GM18499 (cell line): ENCODE measurements at regions not wholly inside any gene's neighbourhood (a gene's known extent, or its start where the extent isn't known, plus 50 kb on each side); places are given as distances from the start of the nearest gene placed in this dataset.
"Not testable (repeated sequence)": the region's sequence is repeated elsewhere in the genome, so short reads cannot be mapped to it uniquely, and the experiment has no call there.

Experiments used
- ATAC-seq: cut with Tn5 transposase; IDR thresholded peaks from one replicate; pipeline ENCODE4 v1.9.1; 2021; ENCODE audit warnings: moderate number of reproducible peaks; ENCODE audit not compliant: insufficient read depth, unreplicated experiment

DNA sequence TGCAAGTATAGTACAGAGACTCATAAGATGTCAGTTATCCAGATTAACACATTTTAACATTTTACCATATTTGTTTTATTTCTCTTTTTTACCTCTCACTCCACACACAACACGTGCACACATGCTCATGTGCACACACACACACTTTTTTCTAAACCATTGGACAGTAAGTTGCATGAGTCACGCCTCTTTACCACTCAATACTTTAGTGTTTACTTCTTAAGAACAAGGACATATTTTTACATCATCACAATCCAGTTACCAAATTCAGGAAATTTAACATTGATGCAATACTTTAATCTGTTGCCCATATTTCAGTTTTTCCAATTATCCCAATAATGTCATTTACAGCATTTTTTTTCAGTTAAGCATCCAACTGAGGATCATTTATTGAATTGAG is 109.0 kb downstream of the RIN2 start:
- ATAC-seq, result no peak

GRCh38 chr20:19867940-19868371 is 109.9 kb downstream of the RIN2 start:
- ATAC-seq, result no peak

DNA sequence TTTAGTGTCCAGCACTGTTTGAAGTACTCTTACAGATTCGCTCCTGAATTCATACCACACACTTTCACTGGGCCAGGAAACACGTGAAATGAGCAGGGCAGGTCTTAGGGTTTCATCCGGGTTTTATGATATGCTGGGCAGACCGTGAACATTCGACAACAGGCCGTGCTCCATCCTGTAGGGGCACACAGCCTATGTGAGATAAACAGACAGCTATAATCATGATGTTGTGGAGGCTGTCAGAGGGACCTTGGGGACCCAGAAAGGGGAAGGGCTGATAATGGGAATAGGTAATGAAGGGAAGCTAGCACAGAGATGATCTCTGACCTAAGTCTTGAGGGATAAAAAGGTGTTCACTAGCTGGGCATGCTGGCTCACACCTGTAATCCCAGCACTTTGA is 110.4 kb downstream of the RIN2 start:
- ATAC-seq, result no peak

GRCh38 chr20:19872001-19872400 is 113.9 kb downstream of the RIN2 start:
- no peak for ATAC-seq

DNA sequence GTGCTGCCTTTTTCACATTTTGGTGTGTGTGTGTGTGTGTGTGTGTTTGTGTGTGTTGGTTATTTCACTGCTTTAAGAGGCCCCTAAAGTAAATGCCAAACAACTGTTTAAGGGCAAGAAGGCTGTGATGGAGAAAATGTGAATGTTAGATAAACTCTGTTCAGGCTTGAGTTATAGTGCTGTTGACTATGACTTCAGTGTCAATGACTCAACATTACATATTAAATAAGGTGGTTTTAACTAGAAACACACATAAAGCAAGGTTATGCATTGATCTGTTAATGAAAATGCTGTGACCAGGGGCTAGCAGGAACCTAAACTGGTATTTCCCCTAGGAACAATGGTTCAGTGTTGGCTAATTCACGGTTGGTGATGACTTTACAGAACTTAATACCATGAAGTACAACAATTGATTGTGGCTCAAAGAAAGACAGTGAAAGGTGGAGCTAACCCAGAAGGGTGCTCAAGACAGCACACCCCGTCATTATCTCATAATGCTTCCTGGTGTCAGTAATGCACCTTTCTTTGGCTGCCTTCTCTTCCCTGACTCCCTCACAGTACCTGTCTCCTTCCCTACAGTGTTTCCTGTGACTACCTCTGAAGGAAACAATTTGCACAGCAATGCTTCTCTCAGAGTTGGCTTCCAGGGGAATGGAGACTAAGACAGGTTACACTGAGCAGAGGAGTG is 116.1 kb downstream of the RIN2 start:
- ATAC-seq, result no peak

GRCh38 chr20:19875376-19876221 is 117.5 kb downstream of the RIN2 start:
- ATAC-seq, result no peak

- no peak for ATAC-seq
Observed at GRCh38 chr20:19876828-19877460, 118.9 kb downstream of the RIN2 start.

GRCh38 chr20:19879874-19880255 is 121.8 kb downstream of the RIN2 start:
- not testable (repeated sequence) for ATAC-seq

GRCh38 chr20:19880256-19881079 is 122.4 kb downstream of the RIN2 start:
- no peak for ATAC-seq

- ATAC-seq, result no peak
Observed at GRCh38 chr20:19881080-19881840, 123.2 kb downstream of the RIN2 start.

- no peak for ATAC-seq
Observed at GRCh38 chr20:19881990-19882389, 123.9 kb downstream of the RIN2 start.

DNA sequence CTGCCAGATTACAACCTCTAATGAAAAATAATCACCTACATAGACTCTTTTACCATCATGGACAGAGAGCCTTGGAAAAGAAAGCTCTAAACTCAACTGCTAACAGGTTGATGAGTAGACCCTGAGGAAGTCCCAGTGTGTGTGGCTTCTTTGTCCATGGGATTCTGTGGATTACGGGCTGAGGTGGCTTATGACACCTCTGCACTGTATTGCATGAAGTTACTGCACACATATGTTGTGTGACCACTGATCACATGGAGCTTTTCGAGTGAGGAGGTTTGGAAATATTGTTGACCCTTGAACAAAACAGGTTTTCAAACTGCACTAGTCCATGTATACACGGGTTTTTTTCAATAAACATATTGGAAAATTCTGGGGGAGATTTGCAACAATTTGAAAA is 124.4 kb downstream of the RIN2 start:
- no peak for ATAC-seq

GRCh38 chr20:19883501-19883900 is 125.4 kb downstream of the RIN2 start:
- ATAC-seq, result no peak

DNA sequence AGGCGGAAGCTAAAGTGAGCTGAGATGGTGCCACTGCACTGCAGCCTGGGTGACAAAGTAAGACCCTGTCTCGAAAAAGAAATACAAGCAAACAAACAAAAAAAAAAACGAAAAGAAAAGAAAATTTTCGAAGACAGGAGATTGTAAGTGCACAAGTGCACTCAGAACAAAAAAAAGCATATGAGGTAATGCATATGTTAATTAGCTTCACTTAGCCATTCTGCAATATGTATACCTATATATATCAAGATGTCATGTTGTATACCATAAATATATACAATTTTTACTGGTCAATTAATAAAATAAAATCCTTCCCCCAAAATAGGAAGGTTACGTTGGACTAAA is 127.5 kb downstream of the RIN2 start:
- no peak for ATAC-seq

DNA sequence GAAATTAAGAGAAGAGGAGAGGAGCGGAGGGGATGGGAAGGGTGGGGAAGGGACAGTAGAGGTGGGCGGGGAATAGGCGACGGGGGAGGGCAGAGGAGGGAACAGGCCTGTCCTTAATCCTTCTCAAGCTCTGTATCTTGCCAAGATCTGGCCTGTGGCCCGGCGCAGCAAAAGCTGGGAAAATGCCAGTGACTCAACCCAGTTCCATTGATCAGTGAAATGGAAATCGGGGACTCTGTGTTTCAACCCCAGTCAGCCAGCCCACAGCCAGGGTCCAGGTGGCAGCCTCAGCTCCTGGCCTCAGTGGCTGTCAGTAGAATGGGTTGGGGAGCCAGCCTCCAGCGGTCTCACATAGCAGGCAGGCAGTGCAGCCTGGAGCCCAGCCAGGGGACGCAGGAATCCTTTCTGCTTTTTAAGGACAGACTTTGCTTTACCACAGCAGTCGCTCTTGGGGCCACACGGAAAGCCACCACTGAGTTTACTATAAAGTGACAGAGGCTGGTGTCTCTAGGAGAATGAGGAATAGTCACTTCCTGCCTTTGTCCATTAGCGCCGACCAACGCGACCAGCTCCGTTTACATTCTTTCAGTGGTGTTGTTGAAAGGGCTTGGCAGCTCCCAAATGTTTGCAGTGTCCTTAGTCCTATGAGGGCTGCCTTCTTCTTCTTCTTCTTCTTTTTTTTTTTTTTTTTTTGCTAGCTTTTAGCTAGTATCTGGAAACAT is 128.0 kb downstream of the RIN2 start:
- ATAC-seq, result no peak

DNA sequence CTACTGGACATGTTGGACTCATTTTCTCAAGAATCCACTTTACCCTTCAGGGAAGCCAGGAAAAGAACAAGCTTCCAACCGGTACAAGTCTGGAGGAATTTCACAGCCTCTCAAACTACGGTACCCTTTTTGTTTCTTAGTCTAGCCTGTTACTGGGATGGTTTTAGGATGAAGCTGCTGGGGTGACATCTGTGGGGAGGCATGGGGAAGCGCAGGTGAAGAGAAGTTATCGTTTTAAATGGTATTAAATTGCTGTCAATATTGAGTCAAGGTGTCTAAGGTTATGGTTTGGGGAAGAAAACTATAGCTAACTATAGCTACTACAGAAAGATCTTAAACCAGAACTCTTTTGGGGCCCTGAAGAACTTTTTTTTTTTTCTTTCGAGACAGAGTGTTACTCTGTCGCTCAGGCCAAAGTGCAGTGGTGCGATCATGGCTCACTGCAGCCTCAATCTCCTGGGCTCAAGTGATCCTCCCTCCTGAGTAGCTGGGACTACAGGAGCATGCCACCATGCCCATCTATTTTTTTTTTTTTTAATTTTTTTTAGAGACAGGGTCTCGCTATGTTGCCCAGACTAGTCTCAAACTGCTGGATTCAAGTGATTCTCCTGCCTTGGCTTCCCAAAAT is 128.7 kb downstream of the RIN2 start:
- no peak for ATAC-seq

DNA sequence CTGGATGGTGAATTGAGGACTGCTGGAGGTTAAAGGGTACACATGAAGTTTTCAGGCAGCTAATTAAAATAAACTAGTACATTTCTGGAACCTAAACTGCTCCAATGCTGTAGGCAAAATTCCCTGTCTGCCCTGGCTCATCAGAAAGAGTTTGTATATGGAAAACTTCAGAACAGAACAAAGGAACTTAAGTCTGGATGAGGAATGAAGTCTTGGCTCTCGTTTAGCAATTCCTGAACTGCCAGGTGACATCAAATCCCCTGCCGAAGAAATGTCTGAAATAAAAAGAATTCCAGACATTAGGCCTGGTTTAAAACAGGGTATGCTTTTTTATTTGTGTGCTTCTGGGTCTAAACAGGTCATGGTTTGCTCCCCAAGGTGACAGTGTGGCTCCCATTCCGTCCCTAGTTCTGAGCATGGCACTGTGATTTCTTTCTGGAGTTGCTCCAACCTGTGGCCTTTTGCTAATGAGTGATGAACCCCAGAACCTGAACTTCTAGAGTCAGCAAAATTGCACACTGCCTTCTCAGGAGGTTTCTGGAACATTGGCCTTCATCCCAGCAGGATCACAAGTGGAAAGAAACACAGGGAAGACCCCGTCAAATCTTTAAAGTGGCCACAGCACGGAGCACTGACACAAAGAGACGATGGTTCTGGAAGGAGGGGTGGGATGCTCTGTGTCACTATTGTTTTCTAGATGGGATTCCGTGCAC is 129.4 kb upstream of the NAA20 start:
- no peak for ATAC-seq

DNA sequence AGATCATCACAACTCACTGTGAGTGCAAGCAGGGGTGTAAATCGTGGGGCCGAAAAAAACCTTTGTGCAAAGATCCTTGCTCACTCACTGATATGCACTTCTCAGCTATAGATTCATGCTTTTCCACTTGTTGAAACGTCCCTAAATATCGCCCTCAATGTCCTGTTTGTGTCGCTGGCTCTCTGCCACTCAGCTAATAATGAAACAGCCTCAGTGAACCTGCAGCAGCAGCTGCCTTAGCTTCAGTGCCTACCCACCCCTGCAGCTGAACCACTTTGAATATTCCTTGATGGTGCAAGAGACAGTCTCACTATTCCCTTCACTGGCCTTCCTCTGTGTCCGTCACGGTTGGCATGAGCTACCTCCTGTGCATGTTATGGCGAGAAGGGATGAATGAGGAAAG is 128.9 kb upstream of the NAA20 start:
- ATAC-seq, result no peak
